HepG2 (cell line): ENCODE measurements at regions not wholly inside any gene's neighbourhood (a gene's known extent, or its start where the extent isn't known, plus 50 kb on each side); places are given as distances from the start of the nearest gene placed in this dataset.

Source experiments
- ATAD3A ChIP-seq: sonication (generic); formaldehyde crosslinking; IDR thresholded peaks from 2 replicates; pipeline ENCODE4 v1.4.0; 2020; ENCODE audit warnings: missing genetic modification reagents
- FLYWCH1 ChIP-seq: sonication (generic); formaldehyde crosslinking; IDR thresholded peaks from 2 replicates; pipeline ENCODE4 v1.8.1; 2023; ENCODE audit warnings: mild to moderate bottlenecking, missing genetic modification reagents
- GZF1 ChIP-seq: sonication (generic); formaldehyde crosslinking; IDR thresholded peaks from 2 replicates; pipeline ENCODE4 v1.5.1; 2020; ENCODE audit warnings: mild to moderate bottlenecking, missing genetic modification reagents
- IKZF1 ChIP-seq: fragments of 450-650 bp; IDR thresholded peaks from 2 replicates; pipeline ENCODE4 v1.7.1; 2016
- NFRKB ChIP-seq: fragments of 450-650 bp; IDR thresholded peaks from 2 replicates; pipeline ENCODE4 v1.6.1; 2017
- ZBTB38 ChIP-seq: sonication (generic); formaldehyde crosslinking; IDR thresholded peaks from 2 replicates; pipeline ENCODE4 v1.5.1; 2020; ENCODE audit warnings: mild to moderate bottlenecking, missing genetic modification reagents
- ZFP1 ChIP-seq: IDR thresholded peaks from 2 replicates; pipeline ENCODE4 v1.6.1; 2016
- ZFP62 ChIP-seq: sonication (generic); formaldehyde crosslinking; IDR thresholded peaks from 2 replicates; pipeline ENCODE4 v1.4.0; 2020; ENCODE audit warnings: missing genetic modification reagents
- ZNF431 ChIP-seq: sonication (generic); formaldehyde crosslinking; IDR thresholded peaks from 2 replicates; pipeline ENCODE4 v1.9.0; 2022; ENCODE audit warnings: missing genetic modification reagents, low read depth, mild to moderate bottlenecking, borderline replicate concordance
- ZNF629 ChIP-seq: sonication (generic); formaldehyde crosslinking; conservative IDR thresholded peaks from 2 replicates; pipeline ENCODE4 v1.5.0; 2020; ENCODE audit warnings: missing genetic modification reagents
- ZNF775 ChIP-seq: sonication (generic); formaldehyde crosslinking; IDR thresholded peaks from 2 replicates; pipeline ENCODE4 v1.4.0; 2020; ENCODE audit warnings: missing genetic modification reagents, mild to moderate bottlenecking, moderate library complexity, borderline replicate concordance
- TF ChIP-seq, protein P1 (sequence below): sonication (generic); formaldehyde crosslinking; IDR thresholded peaks from 2 replicates; pipeline ENCODE4 v1.5.0; 2020; ENCODE audit warnings: missing genetic modification reagents
- TF ChIP-seq, protein P2 (sequence below): sonication (generic); formaldehyde crosslinking; IDR thresholded peaks from 2 replicates; pipeline ENCODE4 v1.9.0; 2022; ENCODE audit warnings: low read depth, missing genetic modification reagents
- TF ChIP-seq, protein P3 (sequence below): sonication (generic); formaldehyde crosslinking; IDR thresholded peaks from 2 replicates; pipeline ENCODE4 v1.4.0; 2020; ENCODE audit warnings: mild to moderate bottlenecking, missing genetic modification reagents
- TF ChIP-seq, protein P4 (sequence below): sonication (generic); formaldehyde crosslinking; conservative IDR thresholded peaks from 2 replicates; pipeline ENCODE4 v1.4.0; 2020; ENCODE audit warnings: missing genetic modification reagents

DNA sequence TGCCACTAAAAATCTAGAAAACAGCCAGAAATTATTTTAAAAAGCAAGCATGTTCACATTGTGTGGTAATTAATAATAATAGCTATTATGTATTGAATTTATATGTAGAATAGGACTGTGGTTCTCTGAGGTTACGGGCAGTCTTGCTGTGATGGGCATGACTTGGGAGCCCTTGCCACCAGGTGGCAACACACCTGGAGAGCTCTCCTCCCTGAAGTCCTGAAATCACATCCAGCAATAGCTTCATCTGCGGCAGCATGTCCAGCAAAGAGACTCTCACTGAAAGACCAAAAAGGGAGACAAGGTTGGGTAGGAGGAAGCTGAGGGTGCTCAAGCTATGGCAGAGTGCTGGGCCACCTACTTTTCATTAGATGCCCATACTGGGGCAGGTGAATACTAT is 206.8 kb upstream of the IL12A start (continued):
- TF ChIP-seq NFRKB, result no peak
- no peak for TF ChIP-seq IKZF1
- no peak for TF ChIP-seq ZFP1 (CRISPR knock-in tag)
- TF ChIP-seq ZNF775 (CRISPR knock-in tag), result no peak
- no peak for TF ChIP-seq ZFP62 (CRISPR knock-in tag)
- TF ChIP-seq, protein P1, sequence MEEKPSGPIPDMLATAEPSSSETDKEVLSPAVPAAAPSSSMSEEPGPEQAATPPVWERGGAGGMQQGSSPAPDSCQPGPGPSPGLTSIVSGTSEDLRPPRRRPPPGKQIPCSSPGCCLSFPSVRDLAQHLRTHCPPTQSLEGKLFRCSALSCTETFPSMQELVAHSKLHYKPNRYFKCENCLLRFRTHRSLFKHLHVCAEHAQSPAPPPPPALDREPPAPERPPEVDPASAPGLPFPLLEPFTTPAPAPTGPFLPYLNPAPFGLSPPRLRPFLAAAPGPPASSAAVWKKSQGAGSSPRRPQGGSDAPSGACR (CRISPR knock-in tag), result no peak
- TF ChIP-seq, protein P2, sequence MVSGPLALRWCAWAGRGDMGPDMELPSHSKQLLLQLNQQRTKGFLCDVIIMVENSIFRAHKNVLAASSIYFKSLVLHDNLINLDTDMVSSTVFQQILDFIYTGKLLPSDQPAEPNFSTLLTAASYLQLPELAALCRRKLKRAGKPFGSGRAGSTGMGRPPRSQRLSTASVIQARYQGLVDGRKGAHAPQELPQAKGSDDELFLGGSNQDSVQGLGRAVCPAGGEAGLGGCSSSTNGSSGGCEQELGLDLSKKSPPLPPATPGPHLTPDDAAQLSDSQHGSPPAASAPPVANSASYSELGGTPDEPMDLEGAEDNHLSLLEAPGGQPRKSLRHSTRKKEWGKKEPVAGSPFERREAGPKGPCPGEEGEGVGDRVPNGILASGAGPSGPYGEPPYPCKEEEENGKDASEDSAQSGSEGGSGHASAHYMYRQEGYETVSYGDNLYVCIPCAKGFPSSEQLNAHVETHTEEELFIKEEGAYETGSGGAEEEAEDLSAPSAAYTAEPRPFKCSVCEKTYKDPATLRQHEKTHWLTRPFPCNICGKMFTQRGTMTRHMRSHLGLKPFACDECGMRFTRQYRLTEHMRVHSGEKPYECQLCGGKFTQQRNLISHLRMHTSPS (CRISPR knock-in tag), result no peak
- TF ChIP-seq ATAD3A, result no peak
- TF ChIP-seq, protein P3, sequence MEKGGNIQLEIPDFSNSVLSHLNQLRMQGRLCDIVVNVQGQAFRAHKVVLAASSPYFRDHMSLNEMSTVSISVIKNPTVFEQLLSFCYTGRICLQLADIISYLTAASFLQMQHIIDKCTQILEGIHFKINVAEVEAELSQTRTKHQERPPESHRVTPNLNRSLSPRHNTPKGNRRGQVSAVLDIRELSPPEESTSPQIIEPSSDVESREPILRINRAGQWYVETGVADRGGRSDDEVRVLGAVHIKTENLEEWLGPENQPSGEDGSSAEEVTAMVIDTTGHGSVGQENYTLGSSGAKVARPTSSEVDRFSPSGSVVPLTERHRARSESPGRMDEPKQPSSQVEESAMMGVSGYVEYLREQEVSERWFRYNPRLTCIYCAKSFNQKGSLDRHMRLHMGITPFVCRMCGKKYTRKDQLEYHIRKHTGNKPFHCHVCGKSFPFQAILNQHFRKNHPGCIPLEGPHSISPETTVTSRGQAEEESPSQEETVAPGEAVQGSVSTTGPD, result no peak
- TF ChIP-seq, protein P4, sequence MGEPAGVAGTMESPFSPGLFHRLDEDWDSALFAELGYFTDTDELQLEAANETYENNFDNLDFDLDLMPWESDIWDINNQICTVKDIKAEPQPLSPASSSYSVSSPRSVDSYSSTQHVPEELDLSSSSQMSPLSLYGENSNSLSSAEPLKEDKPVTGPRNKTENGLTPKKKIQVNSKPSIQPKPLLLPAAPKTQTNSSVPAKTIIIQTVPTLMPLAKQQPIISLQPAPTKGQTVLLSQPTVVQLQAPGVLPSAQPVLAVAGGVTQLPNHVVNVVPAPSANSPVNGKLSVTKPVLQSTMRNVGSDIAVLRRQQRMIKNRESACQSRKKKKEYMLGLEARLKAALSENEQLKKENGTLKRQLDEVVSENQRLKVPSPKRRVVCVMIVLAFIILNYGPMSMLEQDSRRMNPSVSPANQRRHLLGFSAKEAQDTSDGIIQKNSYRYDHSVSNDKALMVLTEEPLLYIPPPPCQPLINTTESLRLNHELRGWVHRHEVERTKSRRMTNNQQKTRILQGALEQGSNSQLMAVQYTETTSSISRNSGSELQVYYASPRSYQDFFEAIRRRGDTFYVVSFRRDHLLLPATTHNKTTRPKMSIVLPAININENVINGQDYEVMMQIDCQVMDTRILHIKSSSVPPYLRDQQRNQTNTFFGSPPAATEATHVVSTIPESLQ (CRISPR knock-in tag), result no peak
- TF ChIP-seq ZBTB38 (CRISPR knock-in tag), result no peak
- TF ChIP-seq FLYWCH1 (CRISPR knock-in tag), result no peak
- no peak for TF ChIP-seq GZF1
- no peak for TF ChIP-seq ZNF629 (CRISPR knock-in tag)
- no peak for TF ChIP-seq ZNF431 (CRISPR knock-in tag)
- TF ChIP-seq, all 625 proteins: peak for 3
